ENCODE measurements at regions not wholly inside any gene's neighbourhood (a gene's known extent, or its start where the extent isn't known, plus 50 kb on each side); places are given as distances from the start of the nearest gene placed in this dataset.
"Not testable (repeated sequence)": the region's sequence is repeated elsewhere in the genome, so short reads cannot be mapped to it uniquely, and the experiment has no call there.

- Histone ChIP-seq H3K4me3 (no peak overlapping the region), H3K27ac (no peak overlapping the region), H3K27me3 (no peaks in the 10 kb centered on the region), H3K4me1 (no peaks in the 10 kb centered on the region), H3K9me3 (no peaks in the 10 kb centered on the region), H3K36me3 (ENCODE audit: low read depth, missing control alignments) (no peaks in the 10 kb centered on the region)
- intact Hi-C loops (cut with DNase I; ENCODE audit: low total_unique reads) = no loop called here
- no peak for TF ChIP-seq POLR2A (IDR thresholded peaks at IDR 0.05)
- no peak for TF ChIP-seq CTCF (IDR thresholded peaks at IDR 0.05)
- DNase-seq = no peak
- 89 to 92% methylated on average over 10 of the region's 10 CpGs for WGBS, 2 donors
These were observed 322.0 kb upstream of the PPARGC1A start for GRCh38 chr4:24211856-24212255.

GRCh38 chr4:24210332-24210902 lies 320.6 kb upstream of the PPARGC1A start:
- Histone ChIP-seq H3K4me1 (no peaks in the 10 kb centered on the region), H3K36me3 (ENCODE audit: low read depth, missing control alignments) (no peaks in the 10 kb centered on the region), H3K27me3 (no peaks in the 10 kb centered on the region), H3K4me3 (no peak overlapping the region), H3K27ac (no peak overlapping the region), H3K9me3 (no peaks in the 10 kb centered on the region)
- intact Hi-C loops (cut with DNase I; ENCODE audit: low total_unique reads) = no loop called here
- WGBS, 2 donors = 70 to 76% methylated on average over 10 of the region's 10 CpGs
- DNase-seq = no peak
- TF ChIP-seq POLR2A (IDR thresholded peaks at IDR 0.05) (no peak), CTCF (IDR thresholded peaks at IDR 0.05) (no peak)

GRCh38 chr4:24209906-24210305 lies 320.1 kb upstream of the PPARGC1A start:
- H3K36me3 ChIP-seq (ENCODE audit: low read depth, missing control alignments) = no peaks in the 10 kb centered on the region
- no peak overlapping the region for H3K4me3 ChIP-seq
- no peak for DNase-seq
- WGBS, 2 donors = 74 to 85% methylated on average over 1 of the region's 1 CpG
- intact Hi-C loops (cut with DNase I; ENCODE audit: low total_unique reads) = no loop called here
- no peaks in the 10 kb centered on the region for H3K27me3 ChIP-seq
- TF ChIP-seq POLR2A (IDR thresholded peaks at IDR 0.05) (no peak), CTCF (IDR thresholded peaks at IDR 0.05) (no peak)
- no peak overlapping the region for H3K27ac ChIP-seq
- no peaks in the 10 kb centered on the region for H3K4me1 ChIP-seq
- H3K9me3 ChIP-seq = no peaks in the 10 kb centered on the region

GRCh38 chr4:24209131-24209530 lies 319.3 kb upstream of the PPARGC1A start:
- 98% methylated on average over 3 of the region's 3 CpGs; no CpG with 5 or more reads in 1 of the 2 donors for WGBS, 2 donors
- Histone ChIP-seq H3K27me3 (no peaks in the 10 kb centered on the region), H3K9me3 (no peaks in the 10 kb centered on the region), H3K4me3 (no peak overlapping the region), H3K36me3 (ENCODE audit: low read depth, missing control alignments) (no peaks in the 10 kb centered on the region), H3K4me1 (no peaks in the 10 kb centered on the region), H3K27ac (no peak overlapping the region)
- DNase-seq = no peak
- intact Hi-C loops (cut with DNase I; ENCODE audit: low total_unique reads) = no loop called here
- TF ChIP-seq POLR2A (IDR thresholded peaks at IDR 0.05) = no peak
- no peak for TF ChIP-seq CTCF (IDR thresholded peaks at IDR 0.05)

- Histone ChIP-seq H3K27ac (no peak overlapping the region), H3K36me3 (ENCODE audit: low read depth, missing control alignments) (no peaks in the 10 kb centered on the region), H3K4me1 (no peaks in the 10 kb centered on the region), H3K27me3 (no peaks in the 10 kb centered on the region), H3K4me3 (no peak overlapping the region), H3K9me3 (no peaks in the 10 kb centered on the region)
- intact Hi-C loops (cut with DNase I; ENCODE audit: low total_unique reads) = no loop called here
- DNase-seq = no peak
- 93 to 96% methylated on average over 3 of the region's 3 CpGs for WGBS, 2 donors
- no peak for TF ChIP-seq CTCF (IDR thresholded peaks at IDR 0.05)
- no peak for TF ChIP-seq POLR2A (IDR thresholded peaks at IDR 0.05)
These were observed 318.8 kb upstream of the PPARGC1A start for GRCh38 chr4:24208691-24209090.

GRCh38 chr4:24204708-24205107 lies 314.9 kb upstream of the PPARGC1A start:
- H3K9me3 ChIP-seq; H3K4me3 ChIP-seq; intact Hi-C loops (cut with DNase I; ENCODE audit: low total_unique reads); H3K4me1 ChIP-seq; H3K27me3 ChIP-seq; H3K27ac ChIP-seq; H3K36me3 ChIP-seq (ENCODE audit: low read depth, missing control alignments); DNase-seq: not testable (repeated sequence)
- 82% methylated on average over 8 of the region's 8 CpGs for WGBS, 2 donors
